Tibial nerve (tissue), 3 donors: ENCODE measurements at regions not wholly inside any gene's neighbourhood (a gene's known extent, or its start where the extent isn't known, plus 50 kb on each side); places are given as distances from the start of the nearest gene placed in this dataset.

Experiments used
- POLR2A ChIP-seq, 2 donors: fragments of 450-650 bp; IDR thresholded peaks; one replicate each; pipeline ENCODE4 v1.6.1; 2017; ENCODE audit warnings: antibody characterized with exemption in 2 of 2, mild to moderate bottlenecking in 2 of 2, moderate library complexity in 2 of 2
- TF ChIP-seq, protein P1 (sequence below), 5 experiments: fragments of 200-600 bp in 3 of 5; fragments of 450-650 bp in 2 of 5; sonication (generic) in 3 of 5; IDR thresholded peaks; one replicate each; pipeline ENCODE4 v1.5.1; 2016 to 2019; ENCODE audit warnings: antibody characterized with exemption in 5 of 5, mild to moderate bottlenecking in 3 of 5, moderate library complexity in 2 of 5

GRCh38 chr13:22169473-22169872 lies 498.6 kb downstream of the FGF9 start:
- TF ChIP-seq, protein P1, sequence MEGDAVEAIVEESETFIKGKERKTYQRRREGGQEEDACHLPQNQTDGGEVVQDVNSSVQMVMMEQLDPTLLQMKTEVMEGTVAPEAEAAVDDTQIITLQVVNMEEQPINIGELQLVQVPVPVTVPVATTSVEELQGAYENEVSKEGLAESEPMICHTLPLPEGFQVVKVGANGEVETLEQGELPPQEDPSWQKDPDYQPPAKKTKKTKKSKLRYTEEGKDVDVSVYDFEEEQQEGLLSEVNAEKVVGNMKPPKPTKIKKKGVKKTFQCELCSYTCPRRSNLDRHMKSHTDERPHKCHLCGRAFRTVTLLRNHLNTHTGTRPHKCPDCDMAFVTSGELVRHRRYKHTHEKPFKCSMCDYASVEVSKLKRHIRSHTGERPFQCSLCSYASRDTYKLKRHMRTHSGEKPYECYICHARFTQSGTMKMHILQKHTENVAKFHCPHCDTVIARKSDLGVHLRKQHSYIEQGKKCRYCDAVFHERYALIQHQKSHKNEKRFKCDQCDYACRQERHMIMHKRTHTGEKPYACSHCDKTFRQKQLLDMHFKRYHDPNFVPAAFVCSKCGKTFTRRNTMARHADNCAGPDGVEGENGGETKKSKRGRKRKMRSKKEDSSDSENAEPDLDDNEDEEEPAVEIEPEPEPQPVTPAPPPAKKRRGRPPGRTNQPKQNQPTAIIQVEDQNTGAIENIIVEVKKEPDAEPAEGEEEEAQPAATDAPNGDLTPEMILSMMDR (IDR thresholded peaks at IDR 0.05) = no peak
- TF ChIP-seq POLR2A (IDR thresholded peaks at IDR 0.05) = no peak
